K562 (cell line): ENCODE measurements at regions not wholly inside any gene's neighbourhood (a gene's known extent, or its start where the extent isn't known, plus 50 kb on each side); places are given as distances from the start of the nearest gene placed in this dataset.

Source experiments
- ATAC-seq: fragments of 200-7000 bp; cut with Tn5 transposase; 3 replicates; pipeline ENCODE4 v1.9.1; 2020; ENCODE audit warnings: moderate library complexity
- BruUV-seq: library from RNA; stranded (reverse); fragments of 400-500 nt; replicated peaks from 2 replicates; lab custom pipeline; 2021; lab: Mats Ljungman, UMichigan
- CTCF ChIA-PET: fragments of 300-600 bp; formaldehyde crosslinking; extraction: SDS; loops from one replicate; lab custom pipeline; 2021; ENCODE audit warnings: low intra/inter-chr PET ratio; lab: Yijun Ruan, JAX
- POLR2A ChIA-PET: fragments of 300-600, 350-650 bp; sonication (Branson Sonifier 250); formaldehyde crosslinking; extraction: SDS; loops from one replicate; lab custom pipeline; 2021; ENCODE audit warnings: antibody characterized with exemption, inconsistent platforms; lab: Yijun Ruan, JAX
- DNase-seq, 4 experiments: peaks; one replicate each; pipeline versions ENCODE4 v3.0.0 to v3.0.0-alpha.2; 2011 to 2018; ENCODE audit warnings: low spot score in 3 of 4, mixed read lengths in 3 of 4; ENCODE audit errors: extremely low read depth in 1 of 4
- FAIRE-seq: peaks from 2 replicates; lab custom pipeline; 2011; peaks lifted over from hg19 to GRCh38; lab: Jason Lieb, UNC
- H2AFZ ChIP-seq: 2 replicates; pipeline ENCODE4 v1.6.0; 2011; ENCODE audit warnings: low read depth, low read length, control low read depth, inconsistent platforms
- H3K27ac ChIP-seq: fragments of 200-600 bp; 3 replicates; pipeline ENCODE4 v1.8.0; 2011; ENCODE audit warnings: low read depth, mild to moderate bottlenecking, control low read depth, inconsistent platforms, low read length, moderate library complexity, mixed read lengths; ENCODE audit errors: extremely low read depth
- H3K27me3 ChIP-seq, 2 experiments: fragments of 300-600 bp in 1 of 2; 2 replicates in 1 of 2; 3 replicates in 1 of 2; pipeline versions ENCODE4 v1.6.0 to v1.8.0; 2011; ENCODE audit warnings: inconsistent platforms in 2 of 2, low read length in 2 of 2, mild to moderate bottlenecking in 1 of 2, mixed read lengths in 1 of 2, moderate library complexity in 1 of 2; ENCODE audit not compliant: control insufficient read depth in 2 of 2, insufficient read depth in 2 of 2
- H3K36me3 ChIP-seq: fragments of 300-600 bp; 3 replicates; pipeline ENCODE4 v1.8.0; 2011; ENCODE audit warnings: mild to moderate bottlenecking, low read length, inconsistent platforms; ENCODE audit not compliant: control insufficient read depth, insufficient read depth
- H3K4me1 ChIP-seq, 2 experiments: fragments of 200-600 bp in 1 of 2; replicated peaks in 1 of 2; 2 replicates in 1 of 2; 3 replicates in 1 of 2; pipeline versions ENCODE4 v1.5.1 to v1.8.0; 2011; ENCODE audit warnings: inconsistent platforms in 2 of 2, low read length in 2 of 2, mild to moderate bottlenecking in 1 of 2, mixed read lengths in 1 of 2, moderate library complexity in 1 of 2; ENCODE audit not compliant: control insufficient read depth in 2 of 2, insufficient read depth in 2 of 2
- H3K4me2 ChIP-seq: 2 replicates; pipeline ENCODE4 v1.6.1; 2011; ENCODE audit warnings: low read length, control low read depth, inconsistent platforms, mixed read lengths; ENCODE audit not compliant: insufficient read depth
- H3K4me3 ChIP-seq: fragments of 200-600 bp; sonication (generic), shearing (Covaris generic); 2 replicates; pipeline ENCODE4 v1.5.1; 2016; ENCODE audit warnings: control low read depth, inconsistent platforms
- H3K79me2 ChIP-seq: fragments of 200-600 bp; 3 replicates; pipeline ENCODE4 v1.8.0; 2011; ENCODE audit warnings: low read length, inconsistent platforms; ENCODE audit not compliant: control insufficient read depth, insufficient read depth
- H3K9ac ChIP-seq, 2 experiments: 2 replicates each; pipeline versions ENCODE4 v1.6.0 to v1.6.1; 2011; ENCODE audit warnings: low read depth in 2 of 2, low read length in 2 of 2, control low read depth in 1 of 2, inconsistent platforms in 1 of 2, mild to moderate bottlenecking in 1 of 2, mixed read lengths in 1 of 2; ENCODE audit not compliant: insufficient read depth in 1 of 2
- H3K9me1 ChIP-seq: one replicate; pipeline ENCODE4 v1.6.0; 2011; ENCODE audit warnings: inconsistent platforms, mild to moderate bottlenecking, low read length, moderate library complexity; ENCODE audit not compliant: control insufficient read depth, insufficient read depth
- H3K9me3 ChIP-seq: replicated peaks from 2 replicates; pipeline ENCODE4 v1.5.1; 2011; ENCODE audit warnings: low read depth, low read length, inconsistent platforms; ENCODE audit not compliant: control insufficient read depth, insufficient read depth
- H4K20me1 ChIP-seq: replicated peaks from 2 replicates; pipeline ENCODE4 v1.6.1; 2011; ENCODE audit warnings: low read length, inconsistent platforms, mixed read lengths; ENCODE audit not compliant: control insufficient read depth, insufficient read depth
- BACH1 ChIP-seq: fragments of 200-800 bp; sonication (Bioruptor generic); IDR thresholded peaks from 2 replicates; pipeline ENCODE4 v1.6.1; 2016; ENCODE audit warnings: missing genetic modification characterization, missing compliant biosample characterization
- FOXK1 ChIP-seq: sonication (generic); formaldehyde crosslinking; IDR thresholded peaks from 2 replicates; pipeline ENCODE4 v1.8.0; 2022; ENCODE audit warnings: missing genetic modification reagents, mild to moderate bottlenecking, borderline replicate concordance
- HIVEP1 ChIP-seq: fragments of 250-450 bp; sonication (Bioruptor Pico); IDR thresholded peaks from 2 replicates; pipeline ENCODE4 v1.4.0; 2020; ENCODE audit warnings: mild to moderate bottlenecking
- MYC ChIP-seq, 2 experiments: fragments of 250-450 bp in 1 of 2; sonication (Bioruptor Pico) in 1 of 2; IDR thresholded peaks; 2 replicates each; pipeline versions ENCODE4 v1.5.1 to v1.6.1; 2012 to 2021; ENCODE audit warnings: low read depth in 2 of 2, borderline replicate concordance in 1 of 2, improper control_type of control experiment in 1 of 2, low read length in 1 of 2, mild to moderate bottlenecking in 1 of 2, moderate library complexity in 1 of 2
- NR2F6 ChIP-seq: fragments of 450-650 bp; formaldehyde crosslinking; IDR thresholded peaks from 2 replicates; pipeline ENCODE4 v1.4.0; 2020; ENCODE audit warnings: mild to moderate bottlenecking
- SRSF7 ChIP-seq: fragments of 200-400 bp; formaldehyde crosslinking; optimal IDR thresholded peaks from 2 replicates; pipeline ENCODE3; 2017; ENCODE audit warnings: mild to moderate bottlenecking, low read depth, low read length
- ZNF134 ChIP-seq: fragments of 250-450 bp; sonication (Bioruptor Pico); conservative IDR thresholded peaks from 2 replicates; pipeline ENCODE4 v1.4.0; 2020
- ZNF224 ChIP-seq: sonication (generic); formaldehyde crosslinking; IDR thresholded peaks from 2 replicates; pipeline ENCODE4 v1.8.0; 2022; ENCODE audit warnings: mild to moderate bottlenecking, missing genetic modification reagents
- ZNF316 ChIP-seq: fragments of 450-650 bp; IDR thresholded peaks from 2 replicates; pipeline ENCODE4 v1.6.1; 2016
- WGBS: fragments of 100-300 bp; shearing (Covaris generic); methylation state at CpG from one replicate; pipeline ENCODE4 v1.1.6; 2016; ENCODE audit warnings: low coverage, mixed read lengths; ENCODE audit not compliant: insufficient coverage; ENCODE audit errors: missing lambda C conversion rate; 5-methylcytosine and 5-hydroxymethylcytosine counted together
- in situ Hi-C: fragments of 300-500 bp; cut with MboI; formaldehyde crosslinking; loops from 4 replicates; pipeline ENCODE4 v1.15.0; 2018; ENCODE audit warnings: inconsistent platforms, mixed read lengths
- intact Hi-C: fragments of 100-400 bp; cut with micrococcal nuclease; formaldehyde crosslinking; loops from 2 replicates; pipeline ENCODE4 v1.14.2; 2022
- TF ChIP-seq, protein P1 (sequence below): fragments of 250-450 bp; sonication (Bioruptor Pico); IDR thresholded peaks from 2 replicates; pipeline ENCODE4 v1.4.0; 2020; ENCODE audit warnings: mild to moderate bottlenecking, moderate library complexity, borderline replicate concordance
- TF ChIP-seq, protein P2 (sequence below): sonication (generic); formaldehyde crosslinking; IDR thresholded peaks from 2 replicates; pipeline ENCODE4 v1.8.0; 2022; ENCODE audit warnings: mild to moderate bottlenecking, missing genetic modification reagents

DNA sequence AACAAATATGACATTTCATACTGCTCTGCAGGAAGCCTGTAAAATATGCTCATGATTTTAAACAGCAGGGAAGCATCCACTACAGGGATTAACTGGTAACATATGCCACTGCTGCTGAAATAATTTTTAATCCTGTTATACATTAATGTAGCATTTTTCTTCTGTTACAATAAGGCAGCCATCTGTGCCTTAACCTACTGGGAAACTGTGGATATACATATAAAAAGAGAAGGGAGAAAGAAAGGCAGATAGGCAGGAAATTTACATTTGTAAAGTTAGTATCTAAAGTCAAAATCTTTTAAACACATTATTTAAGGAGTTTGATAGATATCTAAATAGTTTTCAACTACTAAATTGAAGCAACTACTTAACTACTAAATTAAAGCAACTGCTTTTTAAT lies 514.6 kb upstream of the KLHL4 start (continued):
- TF ChIP-seq, protein P1, sequence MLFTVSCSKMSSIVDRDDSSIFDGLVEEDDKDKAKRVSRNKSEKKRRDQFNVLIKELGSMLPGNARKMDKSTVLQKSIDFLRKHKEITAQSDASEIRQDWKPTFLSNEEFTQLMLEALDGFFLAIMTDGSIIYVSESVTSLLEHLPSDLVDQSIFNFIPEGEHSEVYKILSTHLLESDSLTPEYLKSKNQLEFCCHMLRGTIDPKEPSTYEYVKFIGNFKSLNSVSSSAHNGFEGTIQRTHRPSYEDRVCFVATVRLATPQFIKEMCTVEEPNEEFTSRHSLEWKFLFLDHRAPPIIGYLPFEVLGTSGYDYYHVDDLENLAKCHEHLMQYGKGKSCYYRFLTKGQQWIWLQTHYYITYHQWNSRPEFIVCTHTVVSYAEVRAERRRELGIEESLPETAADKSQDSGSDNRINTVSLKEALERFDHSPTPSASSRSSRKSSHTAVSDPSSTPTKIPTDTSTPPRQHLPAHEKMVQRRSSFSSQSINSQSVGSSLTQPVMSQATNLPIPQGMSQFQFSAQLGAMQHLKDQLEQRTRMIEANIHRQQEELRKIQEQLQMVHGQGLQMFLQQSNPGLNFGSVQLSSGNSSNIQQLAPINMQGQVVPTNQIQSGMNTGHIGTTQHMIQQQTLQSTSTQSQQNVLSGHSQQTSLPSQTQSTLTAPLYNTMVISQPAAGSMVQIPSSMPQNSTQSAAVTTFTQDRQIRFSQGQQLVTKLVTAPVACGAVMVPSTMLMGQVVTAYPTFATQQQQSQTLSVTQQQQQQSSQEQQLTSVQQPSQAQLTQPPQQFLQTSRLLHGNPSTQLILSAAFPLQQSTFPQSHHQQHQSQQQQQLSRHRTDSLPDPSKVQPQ (CRISPR knock-in tag): no peak
- TF ChIP-seq, all 486 proteins: peak for 0

DNA sequence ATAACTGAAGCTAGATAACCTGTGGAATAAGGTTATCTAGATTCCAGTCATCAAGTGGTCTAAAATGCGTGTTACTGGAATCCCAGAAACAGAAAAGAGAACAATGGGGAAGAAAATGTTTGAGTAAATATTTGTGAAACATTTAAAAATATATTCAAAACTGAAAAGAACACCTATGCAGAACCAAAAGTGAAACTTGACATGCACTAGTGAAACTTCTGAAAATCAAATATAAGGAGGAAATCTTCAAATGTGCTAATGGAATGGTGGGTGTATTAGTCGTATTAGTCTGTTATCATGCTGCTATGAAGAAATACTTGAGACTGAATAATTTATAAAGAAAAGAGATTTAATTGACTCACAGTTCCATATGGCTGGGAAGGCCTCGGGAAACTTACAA lies 512.4 kb upstream of the KLHL4 start:
- ATAC-seq (no peak), FAIRE-seq (no peak), DNase-seq (no peak)
- H2AFZ ChIP-seq: no peak overlapping the region
- no peak overlapping the region for H3K9ac ChIP-seq
- H3K27ac ChIP-seq: no peak overlapping the region
- no peaks in the 10 kb centered on the region for H3K79me2 ChIP-seq
- H4K20me1 ChIP-seq: no peaks in the 10 kb centered on the region
- ChIA-PET CTCF (no interaction called here), POLR2A (no interaction called here)
- H3K4me3 ChIP-seq: no peak overlapping the region
- no peak for TF ChIP-seq SRSF7
- no peak for TF ChIP-seq HIVEP1 (CRISPR knock-in tag)
- TF ChIP-seq ZNF224 (CRISPR knock-in tag): no peak
- no peak for TF ChIP-seq NR2F6 (CRISPR knock-in tag)
- TF ChIP-seq FOXK1 (CRISPR knock-in tag): no peak
- TF ChIP-seq BACH1: no peak
- no peak for TF ChIP-seq MYC (IDR thresholded peaks at IDR 0.05; ENCODE audit: low read depth, low read length)
- no peak for TF ChIP-seq MYC (CRISPR knock-in tag; IDR thresholded peaks at IDR 0.05; ENCODE audit: borderline replicate concordance, low read depth)
- TF ChIP-seq ZNF316: no peak
- TF ChIP-seq, protein P2, sequence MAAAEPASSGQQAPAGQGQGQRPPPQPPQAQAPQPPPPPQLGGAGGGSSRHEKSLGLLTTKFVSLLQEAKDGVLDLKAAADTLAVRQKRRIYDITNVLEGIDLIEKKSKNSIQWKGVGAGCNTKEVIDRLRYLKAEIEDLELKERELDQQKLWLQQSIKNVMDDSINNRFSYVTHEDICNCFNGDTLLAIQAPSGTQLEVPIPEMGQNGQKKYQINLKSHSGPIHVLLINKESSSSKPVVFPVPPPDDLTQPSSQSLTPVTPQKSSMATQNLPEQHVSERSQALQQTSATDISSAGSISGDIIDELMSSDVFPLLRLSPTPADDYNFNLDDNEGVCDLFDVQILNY: no peak
- no peak for TF ChIP-seq ZNF134
- no TSS peak for BruUV-seq
- WGBS: 0% methylated on average over 3 of the region's 3 CpGs
- H3K4me1 ChIP-seq: no peaks in the 10 kb centered on the region
- H3K27me3 ChIP-seq: no peaks in the 10 kb centered on the region
- intact Hi-C loops: no loop called here
- H3K36me3 ChIP-seq: no peaks in the 10 kb centered on the region
- in situ Hi-C loops: no loop called here
- no peaks in the 10 kb centered on the region for H3K9me3 ChIP-seq
- H3K9me1 ChIP-seq: no peaks in the 10 kb centered on the region
- no peak overlapping the region for H3K4me2 ChIP-seq
